Trophoblast cell (in vitro differentiated cells and primary cell): ENCODE measurements at regions not wholly inside any gene's neighbourhood (a gene's known extent, or its start where the extent isn't known, plus 50 kb on each side); places are given as distances from the start of the nearest gene placed in this dataset.

Source experiments
- DNase-seq, 2 donors: peaks; one replicate each; pipeline ENCODE4 v3.0.0-alpha.2; 2016
- H2AFZ ChIP-seq: 2 replicates; pipeline ENCODE4 v1.6.1; 2013; ENCODE audit warnings: low read length, moderate library complexity, mild to moderate bottlenecking; ENCODE audit not compliant: insufficient read depth, poor library complexity
- H2AK5ac ChIP-seq: 2 replicates; pipeline ENCODE4 v1.6.1; 2013; ENCODE audit warnings: mild to moderate bottlenecking, low read length
- H2BK120ac ChIP-seq: 2 replicates; pipeline ENCODE4 v1.6.1; 2013; ENCODE audit warnings: low read length, mild to moderate bottlenecking, moderate library complexity; ENCODE audit not compliant: insufficient read depth, poor library complexity
- H2BK12ac ChIP-seq: 2 replicates; pipeline ENCODE4 v1.6.1; 2013; ENCODE audit warnings: mild to moderate bottlenecking, low read length, moderate library complexity
- H2BK5ac ChIP-seq: 2 replicates; pipeline ENCODE4 v1.6.1; 2013; ENCODE audit warnings: low read length, low read depth, moderate library complexity, mild to moderate bottlenecking; ENCODE audit not compliant: poor library complexity
- H3K14ac ChIP-seq: 2 replicates; pipeline ENCODE4 v1.6.1; 2013; ENCODE audit warnings: mild to moderate bottlenecking, low read length
- H3K18ac ChIP-seq: 2 replicates; pipeline ENCODE4 v1.6.1; 2013; ENCODE audit warnings: mild to moderate bottlenecking, low read length
- H3K23ac ChIP-seq: 2 replicates; pipeline ENCODE4 v1.6.1; 2013; ENCODE audit warnings: low read length
- H3K27ac ChIP-seq: 2 replicates; pipeline ENCODE4 v1.5.1; 2013; ENCODE audit warnings: low read depth, mild to moderate bottlenecking, inconsistent platforms, low read length, moderate library complexity
- H3K27me3 ChIP-seq: 2 replicates; pipeline ENCODE4 v1.6.1; 2013; ENCODE audit warnings: inconsistent platforms, mild to moderate bottlenecking, low read length, moderate library complexity; ENCODE audit not compliant: insufficient read depth
- H3K36me3 ChIP-seq, 2 experiments: 1 replicate in 1 of 2; 2 replicates in 1 of 2; pipeline ENCODE4 v1.6.1; 2013; ENCODE audit warnings: low read length in 2 of 2, mild to moderate bottlenecking in 2 of 2, moderate library complexity in 1 of 2; ENCODE audit not compliant: insufficient read depth in 2 of 2, control insufficient read depth in 1 of 2
- H3K4ac ChIP-seq: 2 replicates; pipeline ENCODE4 v1.6.1; 2013; ENCODE audit warnings: low read depth, mild to moderate bottlenecking, low read length, moderate library complexity
- H3K4me1 ChIP-seq, 2 experiments: 1 replicate in 1 of 2; 2 replicates in 1 of 2; pipeline ENCODE4 v1.6.1; 2013; ENCODE audit warnings: low read length in 2 of 2, mild to moderate bottlenecking in 2 of 2, moderate library complexity in 1 of 2; ENCODE audit not compliant: insufficient read depth in 2 of 2, control insufficient read depth in 1 of 2
- H3K4me2 ChIP-seq: 2 replicates; pipeline ENCODE4 v1.6.1; 2013; ENCODE audit warnings: inconsistent platforms, mild to moderate bottlenecking, low read length, moderate library complexity
- H3K4me3 ChIP-seq: 2 replicates; pipeline ENCODE4 v1.5.1; 2013; ENCODE audit warnings: mild to moderate bottlenecking, low read depth, low read length, inconsistent platforms
- H3K79me1 ChIP-seq: one replicate; pipeline ENCODE4 v1.6.1; 2013; ENCODE audit warnings: low read length
- H3K79me2 ChIP-seq: 2 replicates; pipeline ENCODE4 v1.6.1; 2013; ENCODE audit warnings: low read length, mild to moderate bottlenecking; ENCODE audit not compliant: control insufficient read depth, insufficient read depth, poor library complexity
- H3K9ac ChIP-seq: 2 replicates; pipeline ENCODE4 v1.6.1; 2013; ENCODE audit warnings: mild to moderate bottlenecking, low read length
- H3K9me3 ChIP-seq: 2 replicates; pipeline ENCODE4 v1.6.1; 2013; ENCODE audit warnings: low read depth, mild to moderate bottlenecking, control low read depth, inconsistent platforms, low read length; ENCODE audit not compliant: insufficient read depth
- H4K12ac ChIP-seq: 2 replicates; pipeline ENCODE4 v1.6.1; 2013; ENCODE audit warnings: low read depth, mild to moderate bottlenecking, low read length, moderate library complexity
- H4K8ac ChIP-seq: 2 replicates; pipeline ENCODE4 v1.6.1; 2013; ENCODE audit warnings: low read depth, mild to moderate bottlenecking, low read length, moderate library complexity
- H4K91ac ChIP-seq: one replicate; pipeline ENCODE4 v1.6.1; 2013; ENCODE audit warnings: low read depth, mild to moderate bottlenecking, low read length, moderate library complexity
- WGBS: extraction: QIAGEN DNeasy Blood & Tissue Kit; methylation state at CpG from one replicate; pipeline ENCODE4 v1.1.7; 2013; ENCODE audit warnings: missing lambda C conversion rate; ENCODE audit not compliant: insufficient read length, insufficient coverage; ENCODE audit errors: extremely low coverage; 5-methylcytosine and 5-hydroxymethylcytosine counted together

- Histone ChIP-seq H3K4me2 (no peak overlapping the region), H2AFZ (no peak overlapping the region), H4K91ac (no peak overlapping the region), H3K27ac (no peak overlapping the region), H2BK5ac (no peak overlapping the region), H4K12ac (no peak overlapping the region), H3K18ac (no peak overlapping the region), H3K14ac (no peak overlapping the region), H3K4me1 (no peaks in the 10 kb centered on the region), H3K23ac (no peak overlapping the region), H3K79me1 (no peaks in the 10 kb centered on the region), H4K8ac (no peak overlapping the region), H3K27me3 (no peaks in the 10 kb centered on the region), H3K4me3 (no peak overlapping the region), H3K9me3 (no peaks in the 10 kb centered on the region), H3K9ac (no peak overlapping the region), H2BK120ac (no peak overlapping the region), H3K4ac (no peak overlapping the region), H2BK12ac (no peak overlapping the region), H3K36me3 (no peaks in the 10 kb centered on the region), H2AK5ac (no peak overlapping the region), H3K79me2 (no peaks in the 10 kb centered on the region)
- DNase-seq, result no peak
- no CpG with 5 or more reads among the region's 3 CpGs for WGBS
Observed at GRCh38 chr2:81290846-81291245, 986.3 kb upstream of the LRRTM1 start.

- Histone ChIP-seq H3K9me3 (no peaks in the 10 kb centered on the region), H3K14ac (no peak overlapping the region), H4K8ac (no peak overlapping the region), H3K79me1 (no peaks in the 10 kb centered on the region), H3K27ac (no peak overlapping the region), H3K18ac (no peak overlapping the region), H3K23ac (no peak overlapping the region), H3K27me3 (no peaks in the 10 kb centered on the region), H3K79me2 (no peaks in the 10 kb centered on the region), H2BK12ac (no peak overlapping the region), H4K12ac (no peak overlapping the region), H3K4ac (no peak overlapping the region), H3K9ac (no peak overlapping the region), H2AFZ (no peak overlapping the region), H4K91ac (no peak overlapping the region), H3K4me3 (no peak overlapping the region), H2AK5ac (no peak overlapping the region), H2BK5ac (no peak overlapping the region), H3K36me3 (no peaks in the 10 kb centered on the region), H3K4me2 (no peak overlapping the region), H2BK120ac (no peak overlapping the region), H3K4me1 (no peaks in the 10 kb centered on the region)
- no CpG with 5 or more reads among the region's 2 CpGs for WGBS
- no peak for DNase-seq
Observed at GRCh38 chr2:81283081-81283480, 978.5 kb upstream of the LRRTM1 start.

GRCh38 chr2:81282151-81282769, 977.7 kb upstream of the LRRTM1 start:
- Histone ChIP-seq H3K4me3 (no peak overlapping the region), H2BK120ac (no peak overlapping the region), H3K27me3 (no peaks in the 10 kb centered on the region), H3K9ac (no peak overlapping the region), H3K18ac (no peak overlapping the region), H3K36me3 (no peaks in the 10 kb centered on the region), H3K14ac (no peak overlapping the region), H3K4ac (no peak overlapping the region), H2AFZ (no peak overlapping the region), H4K91ac (no peak overlapping the region), H3K4me2 (no peak overlapping the region), H3K4me1 (no peaks in the 10 kb centered on the region), H4K8ac (no peak overlapping the region), H2BK5ac (no peak overlapping the region), H3K23ac (no peak overlapping the region), H3K79me1 (no peaks in the 10 kb centered on the region), H3K9me3 (no peaks in the 10 kb centered on the region), H3K27ac (no peak overlapping the region), H4K12ac (no peak overlapping the region), H3K79me2 (no peaks in the 10 kb centered on the region), H2BK12ac (no peak overlapping the region), H2AK5ac (no peak overlapping the region)
- WGBS, result no CpG with 5 or more reads among the region's 2 CpGs
- DNase-seq, result no peak

- no peak overlapping the region for H3K4ac ChIP-seq
- no peak overlapping the region for H2BK120ac ChIP-seq
- no peak overlapping the region for H2AFZ ChIP-seq
- H3K14ac ChIP-seq, result no peak overlapping the region
- H2BK12ac ChIP-seq, result no peak overlapping the region
- H3K4me3 ChIP-seq, result no peak overlapping the region
- H2AK5ac ChIP-seq, result no peak overlapping the region
- DNase-seq, result no peak
- H3K27ac ChIP-seq, result no peak overlapping the region
- H3K9ac ChIP-seq, result no peak overlapping the region
- H3K9me3 ChIP-seq, result no peaks in the 10 kb centered on the region
- H3K27me3 ChIP-seq, result no peaks in the 10 kb centered on the region
- H4K8ac ChIP-seq, result no peak overlapping the region
- H2BK5ac ChIP-seq, result no peak overlapping the region
- H3K36me3 ChIP-seq, result no peaks in the 10 kb centered on the region
- no peak overlapping the region for H3K4me2 ChIP-seq
- H3K4me1 ChIP-seq, result no peaks in the 10 kb centered on the region
- no peaks in the 10 kb centered on the region for H3K79me2 ChIP-seq
- H3K79me1 ChIP-seq, result no peaks in the 10 kb centered on the region
- no peak overlapping the region for H4K91ac ChIP-seq
- no peak overlapping the region for H3K18ac ChIP-seq
- no peak overlapping the region for H3K23ac ChIP-seq
- no CpG with 5 or more reads among the region's 1 CpG for WGBS
- H4K12ac ChIP-seq, result no peak overlapping the region
Observed at GRCh38 chr2:81276595-81276994, 972.0 kb upstream of the LRRTM1 start.
